ENCODE measurements at regions not wholly inside any gene's neighbourhood (a gene's known extent, or its start where the extent isn't known, plus 50 kb on each side); places are given as distances from the start of the nearest gene placed in this dataset.

DNA sequence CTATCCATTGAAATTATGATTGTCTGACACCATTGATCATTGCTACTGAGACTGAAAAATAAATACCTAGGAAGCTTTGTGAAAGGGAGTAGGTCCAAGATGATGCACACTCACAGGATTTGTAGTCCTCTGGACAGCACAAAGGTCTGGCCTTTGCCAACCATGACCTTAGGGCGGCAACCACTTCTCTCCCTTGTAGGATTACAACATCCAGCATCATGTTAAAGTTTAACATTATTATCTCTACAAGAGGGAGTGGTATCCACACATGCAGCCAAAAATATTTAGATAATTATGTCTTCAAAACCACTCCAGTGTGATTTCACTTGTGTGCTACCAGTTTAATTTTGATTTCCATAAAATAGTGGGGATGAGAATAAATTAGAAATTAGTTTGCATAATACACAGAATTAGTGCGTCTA is 51.1 kb upstream of the NHSL1 start:
- TF ChIP-seq, protein P1, sequence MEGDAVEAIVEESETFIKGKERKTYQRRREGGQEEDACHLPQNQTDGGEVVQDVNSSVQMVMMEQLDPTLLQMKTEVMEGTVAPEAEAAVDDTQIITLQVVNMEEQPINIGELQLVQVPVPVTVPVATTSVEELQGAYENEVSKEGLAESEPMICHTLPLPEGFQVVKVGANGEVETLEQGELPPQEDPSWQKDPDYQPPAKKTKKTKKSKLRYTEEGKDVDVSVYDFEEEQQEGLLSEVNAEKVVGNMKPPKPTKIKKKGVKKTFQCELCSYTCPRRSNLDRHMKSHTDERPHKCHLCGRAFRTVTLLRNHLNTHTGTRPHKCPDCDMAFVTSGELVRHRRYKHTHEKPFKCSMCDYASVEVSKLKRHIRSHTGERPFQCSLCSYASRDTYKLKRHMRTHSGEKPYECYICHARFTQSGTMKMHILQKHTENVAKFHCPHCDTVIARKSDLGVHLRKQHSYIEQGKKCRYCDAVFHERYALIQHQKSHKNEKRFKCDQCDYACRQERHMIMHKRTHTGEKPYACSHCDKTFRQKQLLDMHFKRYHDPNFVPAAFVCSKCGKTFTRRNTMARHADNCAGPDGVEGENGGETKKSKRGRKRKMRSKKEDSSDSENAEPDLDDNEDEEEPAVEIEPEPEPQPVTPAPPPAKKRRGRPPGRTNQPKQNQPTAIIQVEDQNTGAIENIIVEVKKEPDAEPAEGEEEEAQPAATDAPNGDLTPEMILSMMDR (IDR thresholded peaks at IDR 0.05; ENCODE audit: low read depth, low read length, missing control alignments) = no peak
- H3K4me3 ChIP-seq (ENCODE audit: low read depth, low read length) = no peak overlapping the region
- no peak for DNase-seq (ENCODE audit: low read depth)

DNA sequence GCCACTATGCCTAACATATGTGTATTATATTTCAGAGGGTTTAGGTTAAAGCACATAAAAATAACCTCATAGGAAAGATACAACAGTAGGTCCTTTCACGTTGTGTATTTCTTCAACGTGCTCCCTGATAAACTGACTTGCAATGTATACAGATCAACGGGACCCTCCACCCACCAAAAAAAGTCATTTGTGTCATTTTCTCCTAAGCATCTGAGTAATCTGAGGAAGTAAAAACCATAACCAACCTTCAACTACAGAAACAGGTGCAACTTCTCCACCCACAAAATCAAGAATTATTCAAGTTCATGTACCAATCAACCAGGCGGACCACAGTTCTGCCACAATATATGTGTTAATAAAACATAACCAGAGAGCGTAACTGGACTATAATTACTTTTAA is 54.9 kb upstream of the NHSL1 start:
- no peak for DNase-seq (ENCODE audit: low read depth)
- TF ChIP-seq, protein P1 (IDR thresholded peaks at IDR 0.05; ENCODE audit: low read depth, low read length, missing control alignments) = no peak
- H3K4me3 ChIP-seq (ENCODE audit: low read depth, low read length) = no peak overlapping the region

DNA sequence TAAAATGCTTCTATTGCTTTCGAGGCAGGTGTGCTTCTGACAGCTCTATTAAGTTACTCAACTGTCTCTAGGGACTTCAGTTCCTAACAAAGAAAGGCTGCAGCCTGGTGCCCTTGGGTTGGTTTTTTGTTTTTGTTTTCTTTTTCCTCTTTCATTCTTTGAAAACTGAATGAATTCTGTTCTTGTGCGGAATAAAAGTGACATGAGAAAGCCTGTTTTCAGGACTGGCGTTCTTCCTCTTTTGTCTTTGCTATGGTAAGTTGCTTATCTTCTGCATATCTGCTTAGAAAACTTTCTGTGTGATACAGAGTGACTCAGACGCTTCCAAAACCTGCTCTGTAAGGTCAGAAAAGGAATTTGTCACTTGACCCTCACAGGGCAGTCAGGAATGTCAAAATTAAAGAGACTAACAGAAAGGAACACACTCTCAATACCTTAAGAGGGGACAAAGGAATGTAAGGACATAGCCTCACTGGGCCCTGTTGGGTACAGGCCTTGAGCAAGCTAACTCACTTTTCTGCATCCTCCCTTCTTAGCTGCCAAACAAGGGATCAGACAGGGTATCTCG is 56.2 kb upstream of the NHSL1 start:
- H3K4me3 ChIP-seq (ENCODE audit: low read depth, low read length) = no peak overlapping the region
- TF ChIP-seq, protein P1 (IDR thresholded peaks at IDR 0.05; ENCODE audit: low read depth, low read length, missing control alignments) = no peak
- DNase-seq (ENCODE audit: low read depth) = no peak

DNA sequence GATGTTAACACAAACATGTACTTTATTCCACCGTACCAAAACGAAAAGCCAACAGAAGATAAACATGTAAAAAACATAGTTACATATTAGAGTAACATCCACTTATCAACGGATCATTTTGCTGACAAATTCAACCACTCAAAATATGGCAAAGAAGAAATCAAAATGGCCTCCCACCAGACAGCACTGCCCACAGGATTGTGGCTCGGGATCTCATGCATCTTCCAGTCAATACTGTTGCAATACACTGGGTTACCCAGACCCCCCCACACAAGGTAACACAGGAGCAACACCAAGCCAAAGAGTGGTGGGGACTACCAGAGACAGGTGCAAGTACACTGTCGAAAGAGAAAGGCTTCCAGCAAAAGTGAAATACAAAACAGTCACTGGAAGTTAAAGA is 57.9 kb upstream of the NHSL1 start:
- H3K4me3 ChIP-seq (ENCODE audit: low read depth, low read length) = no peak overlapping the region
- TF ChIP-seq, protein P1 (IDR thresholded peaks at IDR 0.05; ENCODE audit: low read depth, low read length, missing control alignments) = no peak
- no peak for DNase-seq (ENCODE audit: low read depth)

DNA sequence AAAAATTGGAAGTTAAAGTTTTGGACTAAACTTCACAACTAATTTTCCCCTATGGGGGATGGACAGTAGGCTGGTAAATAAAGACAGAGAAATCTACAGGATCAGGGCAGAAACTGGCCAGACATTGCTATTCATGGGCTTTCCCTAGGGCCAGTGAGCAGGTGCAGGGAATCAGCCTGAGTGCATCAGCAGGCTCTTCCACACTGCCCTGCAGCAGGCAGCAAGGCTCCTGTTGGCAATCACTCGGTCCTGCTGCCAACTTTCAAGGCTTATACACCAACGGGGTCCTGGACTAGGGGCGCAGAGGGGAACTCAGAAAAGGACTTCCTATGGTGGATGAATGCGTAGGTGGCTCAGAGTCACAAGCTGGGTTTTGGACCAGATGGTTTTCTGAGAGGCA is 59.8 kb upstream of the NHSL1 start:
- no peak overlapping the region for H3K4me3 ChIP-seq (ENCODE audit: low read depth, low read length)
- no peak for DNase-seq (ENCODE audit: low read depth)
- TF ChIP-seq, protein P1 (IDR thresholded peaks at IDR 0.05; ENCODE audit: low read depth, low read length, missing control alignments) = no peak

DNA sequence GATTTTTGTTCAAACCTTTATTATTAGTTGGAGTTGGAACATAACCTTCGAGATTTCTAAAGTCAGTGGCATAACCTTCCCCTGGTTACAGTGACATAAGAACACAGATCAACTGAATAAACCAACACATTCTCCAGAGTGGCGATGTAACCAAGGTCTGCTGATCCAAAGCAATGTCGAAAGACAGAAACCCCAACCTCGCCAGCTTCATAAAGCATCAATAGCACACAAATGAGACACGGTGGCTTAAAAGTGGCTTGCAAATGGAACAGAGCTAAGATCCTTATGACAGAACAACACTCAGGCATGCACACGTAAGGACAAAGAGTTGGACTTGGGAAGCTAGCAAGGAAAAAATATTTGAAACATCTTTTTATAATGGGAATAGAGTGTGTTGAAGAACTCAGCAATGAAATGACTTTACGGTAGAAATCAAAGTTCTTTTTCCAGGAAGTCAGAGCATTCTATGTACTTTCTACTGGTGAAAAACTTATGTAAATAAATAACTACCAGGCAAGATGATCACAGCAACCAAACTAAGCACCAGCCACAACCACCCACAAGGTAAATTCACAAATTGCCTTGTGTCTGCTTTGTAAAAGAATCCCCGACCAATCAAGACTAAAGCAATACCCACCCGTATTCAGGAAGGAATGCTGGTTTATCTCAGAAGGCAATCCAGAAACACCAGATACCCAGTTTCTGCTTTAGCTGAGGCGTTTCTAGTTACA is 61.0 kb upstream of the NHSL1 start:
- TF ChIP-seq, protein P1 (IDR thresholded peaks at IDR 0.05; ENCODE audit: low read depth, low read length, missing control alignments) = no peak
- no peak for DNase-seq (ENCODE audit: low read depth)
- H3K4me3 ChIP-seq (ENCODE audit: low read depth, low read length) = no peak overlapping the region

DNA sequence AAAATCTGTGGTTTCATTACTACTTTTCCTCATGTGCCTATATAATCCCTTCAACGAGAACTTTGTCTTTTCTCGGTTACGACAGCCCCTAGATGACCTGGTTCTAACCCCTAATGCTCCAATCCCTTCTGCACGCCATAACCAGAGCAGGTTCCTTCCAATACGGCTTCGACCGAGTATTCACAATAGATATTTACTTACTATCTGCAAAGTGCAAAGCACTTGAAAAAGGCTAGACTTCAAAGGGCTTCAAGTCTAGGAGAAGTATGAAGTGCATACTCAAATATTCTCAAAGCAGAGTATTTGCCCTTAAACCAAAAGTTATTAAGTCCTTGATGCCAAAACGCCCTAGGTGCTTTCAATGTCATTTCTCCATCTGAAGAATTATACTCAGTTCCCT is 63.4 kb upstream of the NHSL1 start:
- H3K4me3 ChIP-seq (ENCODE audit: low read depth, low read length) = no peak overlapping the region
- TF ChIP-seq, protein P1 (IDR thresholded peaks at IDR 0.05; ENCODE audit: low read depth, low read length, missing control alignments) = no peak
- no peak for DNase-seq (ENCODE audit: low read depth)
